K562 (cell line): ENCODE measurements at regions not wholly inside any gene's neighbourhood (a gene's known extent, or its start where the extent isn't known, plus 50 kb on each side); places are given as distances from the start of the nearest gene placed in this dataset.

ENCODE experiments used
- E2F5 ChIP-seq: sonication (generic); formaldehyde crosslinking; IDR thresholded peaks from 2 replicates; pipeline ENCODE4 v1.8.0; 2022; ENCODE audit warnings: mild to moderate bottlenecking, missing genetic modification reagents
- MAFG ChIP-seq: fragments of 450-650 bp; conservative IDR thresholded peaks from 2 replicates; pipeline ENCODE4 v1.6.1; 2016; ENCODE audit warnings: missing genetic modification characterization, missing compliant biosample characterization
- NBN ChIP-seq: fragments of 450-650 bp; IDR thresholded peaks from 2 replicates; pipeline ENCODE4 v1.6.1; 2016; ENCODE audit warnings: low read depth, mild to moderate bottlenecking
- NUFIP1 ChIP-seq: fragments of 450-650 bp; IDR thresholded peaks from 2 replicates; pipeline ENCODE4 v1.6.1; 2018; ENCODE audit not compliant: partially characterized antibody
- POLR2G ChIP-seq: fragments of 200-400 bp; formaldehyde crosslinking; IDR thresholded peaks from 2 replicates; pipeline ENCODE4 v1.6.1; 2017; ENCODE audit warnings: low read depth, mild to moderate bottlenecking, antibody characterized with exemption, low read length, moderate library complexity
- SETDB1 ChIP-seq: IDR thresholded peaks from one replicate; pipeline ENCODE4 v1.6.1; 2012; ENCODE audit warnings: low read length, control low read depth, inconsistent platforms
- ZBTB1 ChIP-seq: sonication (generic); formaldehyde crosslinking; IDR thresholded peaks from 2 replicates; pipeline ENCODE4 v1.8.1; 2023; ENCODE audit warnings: missing genetic modification reagents, low read depth, mild to moderate bottlenecking, borderline replicate concordance
- ZNF639 ChIP-seq, 2 experiments: fragments of 200-800 bp in 1 of 2; sonication (Bioruptor generic) in 1 of 2; sonication (generic) in 1 of 2; formaldehyde crosslinking in 1 of 2; IDR thresholded peaks in 1 of 2; conservative IDR thresholded peaks in 1 of 2; 2 replicates each; pipeline versions ENCODE4 v1.5.0 to v1.6.1; 2016 to 2020; ENCODE audit warnings: missing compliant biosample characterization in 1 of 2, missing genetic modification characterization in 1 of 2, missing genetic modification reagents in 1 of 2
- TF ChIP-seq, protein P1 (sequence below), 3 experiments: IDR thresholded peaks in 2 of 3; conservative IDR thresholded peaks in 1 of 3; 2 replicates each; pipeline ENCODE4 v1.5.1; 2011 to 2012; ENCODE audit warnings: low read length in 3 of 3, mild to moderate bottlenecking in 3 of 3, control low read depth in 2 of 3, improper control_type of control experiment in 1 of 3, inconsistent platforms in 1 of 3, low read depth in 1 of 3, mixed read lengths in 1 of 3, moderate library complexity in 1 of 3; ENCODE audit not compliant: insufficient read depth in 2 of 3
- TF ChIP-seq, protein P2 (sequence below), 2 experiments: fragments of 450-650 bp; formaldehyde crosslinking in 1 of 2; IDR thresholded peaks; 2 replicates each; pipeline versions ENCODE4 v1.4.0 to v1.6.1; 2014 to 2020; ENCODE audit warnings: mild to moderate bottlenecking in 2 of 2, borderline replicate concordance in 1 of 2, low read depth in 1 of 2

DNA sequence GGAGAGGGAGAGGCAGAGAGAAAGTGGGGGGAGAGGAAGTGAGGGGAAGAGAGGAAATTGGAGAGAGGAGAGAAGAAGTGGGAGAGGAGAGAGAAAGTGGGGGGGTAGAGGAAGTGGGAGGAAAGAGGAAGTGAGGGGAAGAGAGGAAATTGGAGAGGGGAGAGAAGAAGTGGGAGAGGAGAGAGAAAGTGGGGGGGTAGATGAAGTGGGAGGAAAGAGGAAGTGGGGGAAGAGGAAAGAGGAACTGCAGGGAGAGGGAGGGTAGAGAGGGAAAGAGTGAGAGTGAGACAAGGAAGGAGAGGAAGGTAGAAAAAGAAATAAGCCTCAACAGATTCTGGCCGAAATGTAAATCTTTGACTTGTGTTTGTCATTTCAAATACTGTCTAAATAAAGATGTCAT is 146.6 kb downstream of the KLF12 start:
- TF ChIP-seq ZBTB1: no peak
- TF ChIP-seq ZNF639 (CRISPR knock-in tag; conservative IDR thresholded peaks at IDR 0.05 in 1 of 2, IDR thresholded peaks at IDR 0.05 in 1 of 2): no peak
- no peak for TF ChIP-seq MAFG (tag)
- TF ChIP-seq, protein P1, sequence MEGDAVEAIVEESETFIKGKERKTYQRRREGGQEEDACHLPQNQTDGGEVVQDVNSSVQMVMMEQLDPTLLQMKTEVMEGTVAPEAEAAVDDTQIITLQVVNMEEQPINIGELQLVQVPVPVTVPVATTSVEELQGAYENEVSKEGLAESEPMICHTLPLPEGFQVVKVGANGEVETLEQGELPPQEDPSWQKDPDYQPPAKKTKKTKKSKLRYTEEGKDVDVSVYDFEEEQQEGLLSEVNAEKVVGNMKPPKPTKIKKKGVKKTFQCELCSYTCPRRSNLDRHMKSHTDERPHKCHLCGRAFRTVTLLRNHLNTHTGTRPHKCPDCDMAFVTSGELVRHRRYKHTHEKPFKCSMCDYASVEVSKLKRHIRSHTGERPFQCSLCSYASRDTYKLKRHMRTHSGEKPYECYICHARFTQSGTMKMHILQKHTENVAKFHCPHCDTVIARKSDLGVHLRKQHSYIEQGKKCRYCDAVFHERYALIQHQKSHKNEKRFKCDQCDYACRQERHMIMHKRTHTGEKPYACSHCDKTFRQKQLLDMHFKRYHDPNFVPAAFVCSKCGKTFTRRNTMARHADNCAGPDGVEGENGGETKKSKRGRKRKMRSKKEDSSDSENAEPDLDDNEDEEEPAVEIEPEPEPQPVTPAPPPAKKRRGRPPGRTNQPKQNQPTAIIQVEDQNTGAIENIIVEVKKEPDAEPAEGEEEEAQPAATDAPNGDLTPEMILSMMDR (IDR thresholded peaks at IDR 0.05 in 2 of 3, conservative IDR thresholded peaks at IDR 0.05 in 1 of 3; ENCODE audit: insufficient read depth in 2 of 3, low read depth in 1 of 3, low read length in 3 of 3): no peak
- no peak for TF ChIP-seq E2F5
- TF ChIP-seq POLR2G: no peak
- no peak for TF ChIP-seq NBN
- TF ChIP-seq, protein P2, sequence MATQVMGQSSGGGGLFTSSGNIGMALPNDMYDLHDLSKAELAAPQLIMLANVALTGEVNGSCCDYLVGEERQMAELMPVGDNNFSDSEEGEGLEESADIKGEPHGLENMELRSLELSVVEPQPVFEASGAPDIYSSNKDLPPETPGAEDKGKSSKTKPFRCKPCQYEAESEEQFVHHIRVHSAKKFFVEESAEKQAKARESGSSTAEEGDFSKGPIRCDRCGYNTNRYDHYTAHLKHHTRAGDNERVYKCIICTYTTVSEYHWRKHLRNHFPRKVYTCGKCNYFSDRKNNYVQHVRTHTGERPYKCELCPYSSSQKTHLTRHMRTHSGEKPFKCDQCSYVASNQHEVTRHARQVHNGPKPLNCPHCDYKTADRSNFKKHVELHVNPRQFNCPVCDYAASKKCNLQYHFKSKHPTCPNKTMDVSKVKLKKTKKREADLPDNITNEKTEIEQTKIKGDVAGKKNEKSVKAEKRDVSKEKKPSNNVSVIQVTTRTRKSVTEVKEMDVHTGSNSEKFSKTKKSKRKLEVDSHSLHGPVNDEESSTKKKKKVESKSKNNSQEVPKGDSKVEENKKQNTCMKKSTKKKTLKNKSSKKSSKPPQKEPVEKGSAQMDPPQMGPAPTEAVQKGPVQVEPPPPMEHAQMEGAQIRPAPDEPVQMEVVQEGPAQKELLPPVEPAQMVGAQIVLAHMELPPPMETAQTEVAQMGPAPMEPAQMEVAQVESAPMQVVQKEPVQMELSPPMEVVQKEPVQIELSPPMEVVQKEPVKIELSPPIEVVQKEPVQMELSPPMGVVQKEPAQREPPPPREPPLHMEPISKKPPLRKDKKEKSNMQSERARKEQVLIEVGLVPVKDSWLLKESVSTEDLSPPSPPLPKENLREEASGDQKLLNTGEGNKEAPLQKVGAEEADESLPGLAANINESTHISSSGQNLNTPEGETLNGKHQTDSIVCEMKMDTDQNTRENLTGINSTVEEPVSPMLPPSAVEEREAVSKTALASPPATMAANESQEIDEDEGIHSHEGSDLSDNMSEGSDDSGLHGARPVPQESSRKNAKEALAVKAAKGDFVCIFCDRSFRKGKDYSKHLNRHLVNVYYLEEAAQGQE (IDR thresholded peaks at IDR 0.05; ENCODE audit: borderline replicate concordance): no peak
- TF ChIP-seq, protein P2 (CRISPR knock-in tag; IDR thresholded peaks at IDR 0.05; ENCODE audit: low read depth): no peak
- no peak for TF ChIP-seq SETDB1
- TF ChIP-seq NUFIP1: no peak
